Posterior vena cava (tissue), 2 donors: ENCODE measurements at regions not wholly inside any gene's neighbourhood (a gene's known extent, or its start where the extent isn't known, plus 50 kb on each side); places are given as distances from the start of the nearest gene placed in this dataset.
"Not testable (repeated sequence)": the region's sequence is repeated elsewhere in the genome, so short reads cannot be mapped to it uniquely, and the experiment has no call there.

Source experiments
- DNase-seq: peaks from one replicate; pipeline ENCODE4 v3.0.0-alpha.2; 2020; ENCODE audit warnings: low spot score
- intact Hi-C, 2 donors: fragments of 100-400 bp; cut with DNase I; formaldehyde crosslinking; loops; one replicate each; pipeline versions ENCODE4 v1.14.1 to v1.14.2; 2022 to 2023
- donor health status: DM: yes; HTN: yes; CAD: no.
- donor health status: DM: yes; HTN: yes; CAD: no.

DNA sequence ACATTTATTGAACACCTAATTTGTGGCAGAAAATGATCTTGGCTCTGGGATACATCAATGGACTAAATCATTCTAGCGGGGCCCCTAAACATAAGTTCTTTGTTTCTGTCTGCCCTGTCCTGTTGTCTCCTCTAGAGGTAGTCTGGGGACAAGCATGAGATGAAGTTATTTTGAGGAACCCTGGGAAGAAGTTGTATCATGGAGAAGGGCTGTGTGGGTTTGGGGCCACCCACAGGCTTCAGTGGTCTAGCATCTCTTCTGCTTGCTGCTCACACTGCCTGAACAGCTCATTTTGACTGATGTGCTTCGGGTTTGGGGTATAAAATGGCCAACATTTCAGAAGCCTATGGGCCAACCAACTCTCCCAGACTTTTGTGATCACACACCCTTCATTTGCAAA is 50.3 kb upstream of the OSBPL11 start:
- no peak for DNase-seq
- intact Hi-C loops: no loop called here

DNA sequence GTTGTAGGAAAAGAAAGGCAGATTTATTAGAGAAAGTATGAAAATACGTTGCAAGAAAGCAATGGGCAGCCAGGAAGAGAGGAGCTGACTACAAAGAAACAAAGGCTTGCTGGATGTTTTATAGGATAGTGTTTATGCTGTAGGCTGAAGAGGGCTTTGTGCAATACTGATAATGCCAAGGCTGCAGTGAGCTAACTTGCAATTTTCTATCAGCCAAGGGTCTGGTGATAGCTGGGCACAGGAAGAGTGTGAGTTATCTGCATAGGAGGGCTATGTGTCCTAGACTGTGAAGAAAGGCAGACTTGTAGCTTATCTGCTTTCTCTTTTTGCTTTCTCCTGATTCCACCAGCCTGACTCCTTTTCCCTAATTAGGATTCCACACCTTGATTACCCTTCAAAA is 51.3 kb upstream of the OSBPL11 start:
- no peak for DNase-seq
- intact Hi-C loops: no loop called here

DNA sequence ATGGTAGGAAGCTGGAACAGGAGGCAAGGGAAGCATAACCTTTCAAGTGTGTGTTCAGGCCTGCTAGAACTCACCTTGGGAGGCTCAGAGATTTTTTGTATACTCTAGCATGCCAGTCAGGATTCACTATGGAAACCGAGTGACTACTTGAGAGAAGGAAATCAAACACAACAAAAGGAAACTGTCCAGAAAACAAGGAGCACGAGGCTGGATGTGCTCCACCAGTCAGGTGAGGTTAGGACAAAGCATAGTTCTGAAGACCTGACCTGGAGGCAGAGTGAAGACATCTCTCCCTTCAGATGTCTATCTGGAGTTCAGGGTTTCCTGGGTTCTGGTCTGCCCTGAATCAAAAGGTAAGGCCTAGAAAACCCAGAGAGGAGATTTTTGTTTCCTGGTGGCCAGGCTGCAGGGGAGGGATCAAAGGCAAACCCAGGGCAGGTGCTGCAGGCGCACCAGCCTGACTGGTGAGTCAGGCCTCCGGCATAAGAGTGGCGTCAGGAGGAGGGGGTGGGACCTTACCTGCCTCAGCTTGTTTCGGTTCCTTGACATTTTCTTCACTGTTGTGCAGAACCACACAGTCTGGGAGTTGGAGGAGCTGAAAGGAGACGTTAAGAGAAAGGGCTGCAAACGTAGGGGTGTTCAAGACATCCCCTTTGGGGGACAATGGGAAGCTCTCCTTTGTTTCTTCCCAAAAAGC is 52.2 kb upstream of the OSBPL11 start:
- no peak for DNase-seq

DNA sequence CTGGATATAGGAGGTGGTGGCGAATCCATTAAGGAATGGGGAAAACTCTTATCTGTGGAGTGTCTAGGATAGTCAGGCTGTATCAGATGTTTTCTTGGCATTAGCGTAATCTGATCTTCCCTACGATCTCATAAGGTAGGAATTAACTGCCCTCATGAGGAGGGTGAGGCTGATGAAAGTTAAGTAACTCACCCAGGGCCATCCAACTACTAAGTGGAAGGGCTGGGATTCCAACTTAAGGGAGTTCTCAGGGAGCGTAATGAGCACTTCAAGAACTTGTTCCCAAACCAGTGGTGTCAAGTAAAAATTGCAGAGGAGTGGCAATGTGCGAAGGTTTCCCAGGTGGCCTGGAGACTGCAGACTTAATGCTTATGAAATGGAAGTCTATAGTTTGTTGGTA is 55.9 kb upstream of the OSBPL11 start:
- DNase-seq: no peak
- intact Hi-C loops: no loop called here

More for the DNA sequence above, 52.2 kb upstream of the OSBPL11 start:
- intact Hi-C loops: no loop called here

DNA sequence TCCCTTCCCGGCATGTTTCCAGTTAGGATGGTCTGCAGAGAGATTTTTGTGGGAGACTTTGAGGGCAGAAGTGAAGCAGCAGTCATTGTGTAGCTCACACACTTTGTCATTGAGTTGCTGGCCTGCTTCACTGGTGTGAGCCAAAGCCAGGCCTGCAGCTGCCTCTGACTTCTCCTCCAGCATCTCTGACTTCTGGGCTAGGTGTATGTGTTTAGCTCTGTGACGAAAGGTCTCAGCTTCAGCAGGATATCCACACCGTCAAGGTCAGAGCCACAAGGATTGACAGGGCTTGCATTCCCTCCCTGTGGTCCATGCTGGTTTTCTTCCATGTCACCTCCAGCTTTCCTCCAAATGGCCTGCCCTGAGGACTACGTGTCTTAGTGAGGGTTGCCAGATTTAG is 57.1 kb upstream of the OSBPL11 start:
- DNase-seq: no peak
- intact Hi-C loops: no loop called here

DNA sequence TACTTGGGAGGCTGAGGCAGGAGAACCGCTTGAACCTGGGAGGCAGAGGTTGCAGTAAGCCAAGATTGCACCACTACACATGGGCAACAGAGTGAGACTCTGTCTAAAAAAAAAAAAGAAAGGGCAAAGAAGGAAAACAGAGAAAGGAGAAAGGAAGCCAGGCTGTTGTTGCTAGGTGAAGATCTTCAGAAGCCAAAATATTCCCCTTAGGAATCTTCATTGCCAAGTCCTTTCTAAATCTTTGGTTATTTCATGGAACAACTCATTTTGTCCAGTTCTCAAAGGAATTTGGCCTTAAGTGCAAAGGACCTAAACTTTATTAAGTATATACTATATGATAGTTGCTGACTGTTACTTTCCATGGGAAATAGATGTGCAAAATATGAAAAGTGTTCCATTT is 59.2 kb upstream of the OSBPL11 start:
- no peak for DNase-seq
- intact Hi-C loops: no loop called here

DNA sequence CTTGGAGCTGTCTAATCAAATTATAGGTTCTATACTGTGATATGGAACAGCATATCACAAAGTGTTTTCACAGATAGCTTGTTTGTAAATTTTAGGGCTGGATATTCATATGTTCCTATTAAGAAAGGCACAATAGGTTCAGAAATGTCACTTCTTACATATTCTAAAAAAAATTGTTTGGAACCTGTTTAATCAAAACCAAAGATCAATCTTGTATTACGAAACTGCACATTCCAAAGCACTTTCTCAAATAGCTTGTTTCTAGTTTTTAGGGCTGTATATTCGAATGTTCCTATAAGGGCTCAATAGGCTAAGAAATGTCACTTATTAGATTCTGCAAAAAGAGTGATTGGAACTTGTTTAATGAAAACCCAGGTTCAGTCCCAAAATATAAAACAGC is 67.4 kb upstream of the OSBPL11 start:
- no peak for DNase-seq
- intact Hi-C loops: no loop called here

DNA sequence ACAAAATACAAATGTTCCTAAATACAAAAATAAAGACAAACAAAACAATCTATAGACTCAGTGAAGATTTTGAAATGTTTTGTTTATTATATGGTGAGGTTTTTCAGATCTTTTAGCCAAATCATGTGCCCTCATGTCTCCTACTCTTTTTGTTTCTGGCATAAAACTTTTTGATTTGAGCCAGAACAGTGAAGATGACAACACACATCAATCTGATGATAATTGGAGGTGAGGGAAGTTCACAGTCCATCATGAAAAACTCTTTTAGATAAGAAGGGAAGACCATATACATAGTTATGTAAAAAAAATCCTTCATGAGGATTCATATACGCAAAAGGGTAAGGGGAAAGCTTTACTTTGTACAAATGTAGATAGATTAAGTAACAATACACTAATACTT is 75.1 kb upstream of the OSBPL11 start:
- intact Hi-C loops: no loop called here
- no peak for DNase-seq

DNA sequence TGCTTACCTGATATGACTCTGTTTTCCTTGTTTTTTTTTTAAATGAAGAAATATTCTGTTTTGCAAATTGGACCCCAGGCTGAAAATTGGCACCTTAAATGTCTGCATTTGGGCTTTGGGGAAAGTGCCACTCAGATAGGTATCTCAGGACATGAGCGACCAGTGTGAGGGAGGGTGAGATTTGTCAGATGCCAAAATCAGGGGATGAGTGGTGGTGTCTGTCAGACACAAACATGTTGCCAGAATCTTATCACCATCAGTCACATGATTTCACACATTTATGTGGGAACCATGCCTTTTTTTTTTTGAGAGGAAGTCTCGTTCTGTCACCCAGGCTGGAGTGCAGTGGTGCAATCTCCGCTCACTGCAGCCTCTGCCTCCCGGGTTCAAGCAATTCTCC is 75.6 kb upstream of the OSBPL11 start:
- intact Hi-C loops: no loop called here
- no peak for DNase-seq

DNA sequence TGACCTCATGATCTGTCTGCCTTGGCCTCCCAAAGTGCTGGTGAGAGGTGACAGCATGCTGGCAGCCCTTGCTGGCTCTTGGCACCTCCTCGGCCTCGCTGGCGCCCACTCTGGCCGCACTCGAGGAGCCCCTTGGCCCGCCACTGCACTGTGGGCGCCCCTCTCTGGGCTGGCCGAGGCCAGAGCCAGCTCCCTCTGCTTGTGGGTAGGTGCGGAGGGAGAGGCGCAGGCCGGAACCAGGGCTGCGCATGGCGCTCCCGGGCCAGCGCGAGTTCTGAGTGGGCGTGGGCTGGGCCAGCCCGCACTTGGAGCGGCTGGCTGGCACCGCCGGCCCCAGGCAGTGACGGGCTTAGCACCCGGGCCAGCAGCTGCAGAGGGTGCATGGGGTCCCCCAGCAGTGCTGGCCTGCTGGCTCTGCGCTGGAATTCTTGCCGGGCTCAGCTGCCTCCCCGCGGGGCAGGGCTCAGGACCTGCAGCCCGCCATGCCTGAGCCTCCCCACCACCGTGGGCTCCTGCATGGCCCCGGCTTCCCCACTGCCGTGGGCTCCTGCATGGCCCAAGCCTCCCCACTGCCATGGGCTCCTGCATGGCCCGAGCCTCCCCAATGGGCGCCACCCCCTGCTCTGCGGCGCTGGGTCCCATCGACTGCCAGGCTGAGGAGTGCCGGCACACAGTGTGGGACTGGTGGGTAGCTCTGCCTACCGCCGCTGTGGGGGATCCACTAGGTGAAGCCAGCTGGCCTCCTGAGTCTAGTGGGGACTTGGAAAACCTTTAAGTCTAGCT is 76.4 kb upstream of the OSBPL11 start:
- intact Hi-C loops: no loop called here
- no peak for DNase-seq

DNA sequence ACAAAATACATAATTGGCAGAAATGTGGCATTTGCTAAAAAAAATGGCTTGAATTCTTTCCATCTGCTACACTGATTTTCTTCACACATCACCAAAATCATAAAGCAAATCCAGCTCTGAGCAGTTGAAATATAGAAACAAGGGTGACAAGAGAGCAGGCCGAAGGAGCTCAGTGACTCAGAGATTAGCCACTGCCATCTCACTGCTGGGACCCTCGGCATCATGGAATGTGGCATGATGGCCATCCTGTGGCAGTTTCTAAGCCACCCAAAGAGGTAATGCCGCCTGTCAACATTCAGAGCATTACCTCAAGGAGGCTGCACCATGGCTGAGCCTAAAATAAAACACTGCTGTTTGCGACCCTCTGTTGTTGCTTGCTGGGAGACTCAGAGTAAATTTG is 80.5 kb upstream of the OSBPL11 start:
- intact Hi-C loops: no loop called here
- no peak for DNase-seq

DNA sequence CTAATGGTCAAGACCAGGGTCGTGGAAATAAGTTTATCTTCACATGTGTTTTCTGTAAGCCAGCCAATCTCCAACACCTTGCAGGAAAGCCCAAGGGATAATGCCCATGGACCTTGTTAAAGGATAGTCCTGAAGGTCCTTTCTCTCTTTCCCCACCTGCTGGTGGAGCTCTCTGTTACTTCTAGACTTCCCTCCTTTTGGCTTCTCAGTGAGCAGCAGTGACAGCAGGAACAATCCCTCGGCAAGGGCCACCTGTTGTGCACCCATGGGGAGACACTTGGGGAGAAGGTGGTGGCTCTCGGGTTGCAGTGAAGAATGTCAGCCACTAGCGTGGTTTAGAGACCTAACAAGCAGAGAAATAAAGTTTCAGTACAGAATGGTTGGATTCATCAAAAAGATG is 84.0 kb upstream of the OSBPL11 start:
- no peak for DNase-seq
- intact Hi-C loops: no loop called here

DNA sequence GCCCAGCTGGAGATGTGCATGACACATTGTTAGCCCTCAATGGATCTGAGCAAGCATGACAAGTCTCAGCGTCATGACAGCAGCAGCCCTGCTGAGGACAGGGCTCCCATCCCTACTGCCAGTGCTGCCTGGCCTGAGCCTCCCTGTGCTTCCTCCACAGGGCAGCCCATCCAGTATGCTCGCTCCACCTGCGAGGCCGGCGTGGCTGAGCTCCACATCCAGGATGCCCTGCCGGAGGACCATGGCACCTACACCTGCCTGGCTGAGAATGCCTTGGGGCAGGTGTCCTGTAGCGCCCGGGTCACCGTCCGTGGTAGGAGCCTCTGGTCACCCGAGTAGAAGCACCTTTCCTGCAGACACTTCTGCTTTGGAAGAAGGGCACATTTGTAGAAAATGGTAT is 85.8 kb upstream of the OSBPL11 start:
- intact Hi-C loops: no loop called here
- no peak for DNase-seq

DNA sequence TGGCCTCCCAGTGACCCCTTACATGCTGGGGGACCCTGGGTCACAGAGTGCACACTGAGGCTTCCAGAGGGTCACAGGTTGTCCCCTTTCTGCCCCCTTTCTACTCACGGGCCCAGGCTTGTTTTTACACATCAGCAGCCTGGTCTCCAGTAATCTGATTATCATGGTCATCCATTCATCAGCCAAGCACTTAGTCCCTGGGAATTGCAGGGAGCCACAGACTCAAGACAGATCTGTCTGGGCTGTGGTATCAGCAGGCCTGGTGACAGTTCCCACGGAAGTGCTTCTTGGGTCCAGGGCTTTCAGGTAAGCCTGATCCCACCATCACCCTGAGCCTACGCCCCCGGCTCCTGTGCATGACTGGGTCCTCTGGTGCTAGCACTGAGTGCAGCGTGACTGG is 86.6 kb upstream of the OSBPL11 start:
- DNase-seq, intact Hi-C loops: not testable (repeated sequence)

DNA sequence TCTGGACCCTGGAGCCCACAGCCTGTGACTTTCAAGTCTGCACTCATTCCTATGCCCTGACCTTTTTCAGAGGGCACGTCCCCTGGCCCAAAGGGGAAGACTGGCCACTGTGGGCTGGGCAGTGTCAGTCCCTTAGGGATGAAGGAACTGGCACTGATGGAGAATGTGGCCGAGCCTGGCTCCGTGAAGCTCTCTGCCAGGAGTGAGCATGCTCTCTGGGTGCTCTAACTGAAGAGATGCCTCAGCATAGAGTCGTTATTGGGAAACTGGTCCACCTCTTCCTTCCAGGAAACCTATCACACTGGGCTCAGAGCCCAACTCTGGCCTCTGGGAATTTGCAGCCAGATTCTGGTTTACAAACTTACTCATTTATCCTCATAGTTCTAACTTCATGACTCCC is 87.3 kb upstream of the OSBPL11 start:
- DNase-seq: peak; percentile 86
- intact Hi-C loops: not testable (repeated sequence)

DNA sequence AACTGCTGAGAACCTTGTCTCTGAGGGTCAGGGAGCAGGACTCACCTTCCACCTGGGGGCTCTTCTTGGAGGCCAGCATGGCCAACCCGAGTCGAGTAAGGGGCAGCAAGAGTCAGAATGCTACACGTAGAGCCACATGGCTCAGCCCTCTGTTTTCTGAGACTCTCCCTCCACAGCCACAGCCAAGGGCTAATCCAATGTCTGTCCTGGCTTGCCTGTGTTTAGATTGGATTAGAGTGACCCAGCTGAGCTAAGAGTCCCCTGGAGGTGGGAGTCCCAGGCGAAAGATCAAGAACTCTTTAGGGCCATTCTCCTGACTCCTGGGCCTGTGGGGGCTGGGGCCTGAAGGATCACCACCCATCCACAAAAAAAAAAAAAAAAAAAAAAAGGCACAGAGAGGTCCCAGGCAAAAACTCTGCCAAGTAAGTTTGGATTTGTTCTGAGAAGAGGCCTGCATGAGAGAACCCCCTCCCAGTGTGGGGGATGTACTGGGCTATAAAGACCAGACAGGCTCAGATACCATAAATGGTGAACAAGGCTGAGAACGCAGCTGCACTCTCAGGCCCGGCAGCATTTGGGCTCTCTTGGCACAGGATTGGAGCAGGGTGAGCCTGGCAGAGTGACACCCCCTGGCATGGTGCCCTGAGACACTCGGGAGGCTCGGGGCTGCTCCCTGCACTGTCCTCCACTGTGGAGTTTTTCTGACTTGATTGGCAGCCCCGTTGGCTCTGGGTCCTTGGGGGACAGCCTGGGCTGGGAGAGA is 88.0 kb upstream of the OSBPL11 start:
- intact Hi-C loops: no loop called here
- DNase-seq: no peak

DNA sequence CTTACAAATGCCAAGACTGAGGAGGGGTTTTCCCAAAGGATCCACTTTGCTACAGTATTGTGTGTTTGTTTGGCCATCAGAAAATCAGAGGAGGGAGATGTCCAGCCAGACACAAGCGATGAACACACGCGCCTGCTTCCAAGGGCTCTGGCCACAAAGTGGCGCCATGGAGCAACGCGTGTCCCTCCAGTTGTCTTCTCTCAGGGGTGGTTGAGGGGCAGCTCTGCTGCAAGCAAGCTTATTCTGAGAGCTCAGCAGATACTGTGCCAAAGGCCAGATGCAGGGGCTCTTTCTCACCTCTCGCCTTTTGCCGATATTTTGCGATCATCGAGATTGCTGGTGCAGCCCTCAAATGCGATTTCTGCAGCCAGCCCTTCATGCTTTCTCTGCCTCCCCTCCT is 88.9 kb upstream of the OSBPL11 start:
- intact Hi-C loops: no loop called here
- DNase-seq: no peak

DNA sequence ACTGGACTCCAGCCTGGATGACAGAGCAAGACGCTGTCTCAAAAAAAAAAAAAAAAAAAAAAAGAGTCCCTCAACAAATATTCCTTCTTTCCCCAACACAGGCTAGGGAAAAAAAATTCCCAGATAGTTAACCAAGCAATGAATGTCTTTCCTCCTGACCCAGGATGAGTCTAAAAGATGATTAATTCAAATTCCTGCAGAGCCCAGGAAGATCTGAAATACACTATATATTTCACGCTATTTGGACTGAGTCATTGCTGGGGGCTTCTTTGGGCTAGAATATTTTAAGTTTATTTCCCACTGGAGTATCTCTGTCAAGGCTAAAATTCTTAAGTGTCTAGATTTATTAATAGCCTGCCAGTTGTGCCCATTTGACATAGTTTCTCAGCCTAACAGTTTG is 90.4 kb upstream of the OSBPL11 start:
- intact Hi-C loops, DNase-seq: not testable (repeated sequence)

DNA sequence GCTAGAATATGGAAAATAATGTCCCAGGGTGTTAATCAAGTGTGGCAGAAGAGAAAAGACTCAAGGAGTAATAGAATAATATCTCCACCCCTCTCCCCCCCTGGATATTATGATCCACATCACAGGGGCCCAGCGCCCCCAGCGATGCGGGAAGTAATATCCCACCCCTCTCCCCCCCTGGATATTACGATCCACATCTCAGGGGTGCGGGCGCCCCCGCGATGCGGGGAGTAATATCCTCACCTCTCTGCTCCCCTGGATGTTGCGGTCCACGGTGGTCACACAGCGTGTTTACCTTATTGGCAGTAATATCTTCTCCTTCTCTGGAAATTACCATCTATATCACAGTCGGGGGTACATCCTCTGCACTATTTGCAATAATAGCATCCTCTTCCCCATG is 97.1 kb upstream of the OSBPL11 start:
- DNase-seq: no peak
- intact Hi-C loops: no loop called here

DNA sequence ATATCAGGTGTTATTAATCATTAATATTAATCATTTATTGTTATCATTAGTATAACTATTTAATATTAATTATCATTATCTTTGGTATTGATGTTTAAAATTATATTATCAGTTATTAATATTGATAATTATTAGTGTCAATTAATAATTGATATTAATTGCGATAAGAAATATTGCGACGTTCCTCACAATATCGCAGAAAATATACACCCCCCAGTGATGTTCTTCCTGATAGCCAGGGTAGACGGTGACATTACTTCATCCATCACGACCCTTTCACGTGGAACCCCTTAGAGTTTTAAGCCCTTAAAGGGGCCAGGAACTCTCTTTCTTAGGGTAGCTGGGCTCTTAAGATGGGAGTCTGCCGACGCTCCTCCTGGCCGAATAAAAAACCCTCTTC is 98.6 kb upstream of the OSBPL11 start:
- DNase-seq: no peak
- intact Hi-C loops: no loop called here
